RPMI8226 (cell line): ENCODE measurements at regions not wholly inside any gene's neighbourhood (a gene's known extent, or its start where the extent isn't known, plus 50 kb on each side); places are given as distances from the start of the nearest gene placed in this dataset.

Experiments used
- DNase-seq: peaks from one replicate; pipeline ENCODE4 v3.0.0-alpha.2; 2015

GRCh38 chr4:178311997-178312396, 869.8 kb upstream of the AGA start:
- DNase-seq: no peak

- DNase-seq: no peak
These were observed 872.0 kb upstream of the AGA start for GRCh38 chr4:178314287-178314686.

GRCh38 chr4:178316211-178316610, 874.0 kb upstream of the AGA start:
- DNase-seq: no peak

GRCh38 chr4:178320003-178320402, 877.8 kb upstream of the AGA start:
- no peak for DNase-seq

GRCh38 chr4:178322524-178323183, 880.4 kb upstream of the AGA start:
- DNase-seq: no peak

GRCh38 chr4:178329226-178329872, 887.1 kb upstream of the AGA start:
- no peak for DNase-seq

- DNase-seq: no peak
These were observed 891.1 kb upstream of the AGA start for GRCh38 chr4:178333355-178333754.

- DNase-seq: no peak
These were observed 897.5 kb upstream of the AGA start for GRCh38 chr4:178339769-178340168.

GRCh38 chr4:178340468-178340867, 898.2 kb upstream of the AGA start:
- DNase-seq: no peak

GRCh38 chr4:178344096-178344495, 901.9 kb upstream of the AGA start:
- no peak for DNase-seq

- no peak for DNase-seq
These were observed 904.9 kb upstream of the AGA start for GRCh38 chr4:178347111-178347510.

- no peak for DNase-seq
These were observed 907.4 kb upstream of the AGA start for GRCh38 chr4:178349601-178350000.

- DNase-seq: no peak
These were observed 908.9 kb upstream of the AGA start for GRCh38 chr4:178351185-178351584.

- no peak for DNase-seq
These were observed 914.5 kb upstream of the AGA start for GRCh38 chr4:178356725-178357124.

GRCh38 chr4:178385481-178385880, 943.2 kb upstream of the AGA start:
- DNase-seq: no peak

GRCh38 chr4:178387756-178388155, 945.5 kb upstream of the AGA start:
- DNase-seq: no peak

- no peak for DNase-seq
These were observed 953.6 kb upstream of the AGA start for GRCh38 chr4:178395798-178396197.

- no peak for DNase-seq
These were observed 970.2 kb upstream of the AGA start for GRCh38 chr4:178412455-178412854.

- no peak for DNase-seq
These were observed 971.8 kb upstream of the AGA start for GRCh38 chr4:178414042-178414441.

- DNase-seq: peak; percentile 8
These were observed 972.7 kb upstream of the AGA start for GRCh38 chr4:178414881-178415446.

GRCh38 chr4:178415925-178416324, 973.7 kb upstream of the AGA start:
- no peak for DNase-seq

- no peak for DNase-seq
These were observed 981.1 kb upstream of the AGA start for GRCh38 chr4:178423366-178423765.

- no peak for DNase-seq
These were observed 984.6 kb upstream of the AGA start for GRCh38 chr4:178426871-178427270.

GRCh38 chr4:178427663-178428062, 985.4 kb upstream of the AGA start:
- DNase-seq: no peak
